Erythroblast (primary cell): ENCODE measurements at regions not wholly inside any gene's neighbourhood (a gene's known extent, or its start where the extent isn't known, plus 50 kb on each side); places are given as distances from the start of the nearest gene placed in this dataset.

Experiments
- GATA1 ChIP-seq: IDR thresholded peaks from 2 replicates; pipeline ENCODE4 v1.6.1; 2011; ENCODE audit warnings: low read depth, mild to moderate bottlenecking, control low read depth, low read length, moderate library complexity
- POLR2A ChIP-seq: IDR thresholded peaks from 2 replicates; pipeline ENCODE4 v1.6.1; 2011; ENCODE audit warnings: mild to moderate bottlenecking, low read length

- TF ChIP-seq POLR2A (no peak), GATA1 (no peak)
These were observed 83.6 kb downstream of the RHOB start for GRCh38 chr2:20530520-20530919.
